Gastroesophageal sphincter (tissue), 3 donors: ENCODE measurements at regions not wholly inside any gene's neighbourhood (a gene's known extent, or its start where the extent isn't known, plus 50 kb on each side); places are given as distances from the start of the nearest gene placed in this dataset.

Experiments
- CTCF ChIP-seq, 4 experiments: fragments of 200-600 bp in 2 of 4; fragments of 450-650 bp in 2 of 4; sonication (generic) in 1 of 4; IDR thresholded peaks; one replicate each; pipeline ENCODE4 v1.5.1; 2017 to 2019; ENCODE audit warnings: antibody characterized with exemption in 4 of 4, mild to moderate bottlenecking in 2 of 4, moderate library complexity in 2 of 4
- POLR2A ChIP-seq, 2 donors: fragments of 450-650 bp; IDR thresholded peaks; one replicate each; pipeline ENCODE4 v1.6.1; 2017; ENCODE audit warnings: antibody characterized with exemption in 2 of 2, mild to moderate bottlenecking in 2 of 2, moderate library complexity in 1 of 2
- POLR2AphosphoS5 ChIP-seq: sonication (generic); formaldehyde crosslinking; IDR thresholded peaks from one replicate; pipeline ENCODE4 v1.6.1; 2017; ENCODE audit warnings: antibody characterized with exemption

GRCh38 chr7:18210788-18211187 is 183.1 kb upstream of the PRPS1L1 start:
- no peak for TF ChIP-seq CTCF (IDR thresholded peaks at IDR 0.05)
- no peak for TF ChIP-seq POLR2AphosphoS5
- no peak for TF ChIP-seq POLR2A (IDR thresholded peaks at IDR 0.05)
